HG02588 (cell line): ENCODE measurements at regions not wholly inside any gene's neighbourhood (a gene's known extent, or its start where the extent isn't known, plus 50 kb on each side); places are given as distances from the start of the nearest gene placed in this dataset.

Source experiments
- ATAC-seq: cut with Tn5 transposase; IDR thresholded peaks from one replicate; pipeline ENCODE4 v1.9.1; 2021; ENCODE audit warnings: mild to moderate bottlenecking, moderate library complexity; ENCODE audit not compliant: unreplicated experiment

GRCh38 chr3:168476360-168476980 is 380.7 kb upstream of the GOLIM4 start:
- no peak for ATAC-seq

DNA sequence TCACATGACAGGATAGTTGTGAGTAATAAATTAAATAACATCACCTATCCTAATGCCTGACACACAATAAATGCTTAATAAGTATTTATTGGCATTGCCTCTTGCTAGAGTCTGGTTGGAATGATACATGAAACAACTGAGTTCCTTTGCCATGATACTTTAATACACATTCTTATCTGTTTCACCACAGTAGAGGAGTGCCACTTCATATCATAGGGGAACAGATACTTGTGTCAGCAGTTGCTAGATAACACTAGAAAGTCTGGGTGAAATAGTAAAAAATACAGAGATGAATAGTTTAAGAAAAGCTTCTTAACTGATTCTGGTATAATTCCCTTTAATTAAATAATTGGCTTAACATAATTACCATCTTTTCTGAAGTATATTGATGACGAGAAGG is 380.0 kb upstream of the GOLIM4 start:
- no peak for ATAC-seq

GRCh38 chr3:168473334-168473890 is 377.7 kb upstream of the GOLIM4 start:
- no peak for ATAC-seq

DNA sequence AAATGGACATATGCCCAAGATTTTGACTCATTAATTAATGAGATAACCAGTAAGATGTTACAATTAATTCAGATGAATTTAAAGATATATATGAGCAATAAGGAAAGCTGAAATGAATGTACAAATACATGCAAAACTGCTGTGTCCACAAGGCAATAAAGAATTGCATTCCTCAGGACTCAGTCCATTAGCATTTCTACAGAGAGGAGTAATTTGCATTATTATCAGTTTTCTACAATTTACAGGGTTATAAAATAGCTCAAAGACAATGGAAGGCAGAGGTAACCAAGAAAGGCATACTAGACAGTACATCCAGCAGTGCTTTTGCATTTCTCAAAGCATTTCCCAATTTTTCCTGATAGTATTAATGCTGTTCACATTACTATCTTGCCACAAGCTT is 377.1 kb upstream of the GOLIM4 start:
- no peak for ATAC-seq

DNA sequence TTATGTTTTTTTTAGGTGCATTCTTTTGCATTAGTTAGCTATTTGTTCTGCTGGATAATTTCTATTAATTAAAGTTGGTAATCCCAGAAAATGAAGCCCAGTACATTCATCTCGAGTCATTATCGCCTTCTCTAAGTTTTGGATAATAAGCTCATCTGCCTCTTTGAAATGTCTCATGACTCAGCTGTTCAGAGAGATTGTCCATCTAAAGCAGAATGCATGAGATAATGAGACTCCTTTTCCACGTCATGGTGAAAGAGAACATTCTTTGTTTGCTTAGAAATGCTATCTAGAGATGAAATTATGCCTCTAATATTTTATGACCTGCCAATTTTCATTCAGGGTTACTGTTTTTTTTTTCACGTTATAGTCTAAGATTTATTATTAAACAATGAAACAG is 374.7 kb upstream of the GOLIM4 start:
- ATAC-seq = no peak

DNA sequence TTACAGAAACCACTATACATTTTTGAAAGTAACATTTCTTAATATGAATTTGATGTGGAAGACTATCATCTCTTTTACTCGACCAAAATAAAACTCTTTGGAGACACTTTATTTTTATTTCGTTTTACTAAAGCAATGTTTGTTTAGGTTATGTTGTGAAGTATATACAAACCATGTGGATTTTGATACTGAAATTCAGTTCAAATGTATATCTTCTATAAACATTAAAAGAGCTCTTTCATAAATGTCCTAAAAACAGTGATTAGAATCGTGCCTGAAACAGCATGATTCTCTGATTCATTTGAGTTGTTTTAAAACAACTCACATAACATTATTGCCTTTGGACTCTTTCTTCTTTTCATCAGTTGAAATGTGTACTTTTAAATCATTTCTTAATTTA is 373.7 kb upstream of the GOLIM4 start:
- ATAC-seq = no peak

DNA sequence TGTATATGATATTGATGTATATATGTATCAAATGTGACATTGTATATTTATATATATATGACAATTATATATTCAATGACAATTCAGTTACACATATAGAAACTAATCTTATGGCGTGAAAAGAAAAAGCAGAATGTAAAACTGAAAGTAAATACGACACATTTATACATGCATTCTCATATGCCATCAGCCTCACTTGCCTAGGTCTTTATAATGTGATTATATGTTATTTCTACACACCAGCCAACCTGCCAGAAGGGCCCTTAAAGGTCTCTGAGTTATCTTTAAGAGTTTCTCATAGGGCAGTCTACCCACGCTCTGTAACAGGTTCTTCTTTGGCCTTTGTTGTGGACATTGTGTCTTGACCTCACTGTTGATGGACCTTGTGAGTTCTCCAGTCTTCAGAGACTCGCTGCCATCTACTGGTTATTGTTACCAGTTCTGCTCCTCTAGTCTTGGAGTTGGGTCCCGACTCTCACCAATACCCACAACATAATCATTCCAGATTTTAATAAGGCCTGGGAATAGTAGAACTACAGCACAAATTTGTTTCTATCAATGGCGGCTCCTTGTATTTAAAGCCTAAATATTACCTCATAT is 371.5 kb upstream of the GOLIM4 start:
- ATAC-seq = peak; percentile 75

GRCh38 chr3:168461793-168462192 is 366.1 kb upstream of the GOLIM4 start:
- no peak for ATAC-seq

- ATAC-seq = no peak
Observed at GRCh38 chr3:168459226-168459784, 363.6 kb upstream of the GOLIM4 start.

GRCh38 chr3:168457954-168458539 is 362.3 kb upstream of the GOLIM4 start:
- no peak for ATAC-seq

GRCh38 chr3:168455814-168456213 is 360.1 kb upstream of the GOLIM4 start:
- no peak for ATAC-seq

DNA sequence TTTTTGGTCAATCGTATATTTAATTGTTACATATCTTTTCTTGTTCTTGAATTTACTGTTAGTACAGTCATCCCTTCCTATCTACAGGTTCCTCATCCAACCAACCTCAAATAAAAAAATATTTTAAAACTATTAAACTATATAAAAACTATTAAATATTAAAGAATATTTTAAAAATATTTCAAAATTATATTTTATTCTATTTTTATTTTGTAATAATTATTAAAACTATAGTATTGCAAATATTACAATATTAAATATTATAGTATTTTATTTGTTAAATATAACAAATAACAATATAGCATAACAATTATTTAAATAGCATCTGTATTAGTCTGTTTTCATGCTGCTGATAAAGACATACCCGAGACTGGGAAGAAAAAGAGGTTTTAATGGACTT is 357.9 kb upstream of the GOLIM4 start:
- ATAC-seq = no peak

DNA sequence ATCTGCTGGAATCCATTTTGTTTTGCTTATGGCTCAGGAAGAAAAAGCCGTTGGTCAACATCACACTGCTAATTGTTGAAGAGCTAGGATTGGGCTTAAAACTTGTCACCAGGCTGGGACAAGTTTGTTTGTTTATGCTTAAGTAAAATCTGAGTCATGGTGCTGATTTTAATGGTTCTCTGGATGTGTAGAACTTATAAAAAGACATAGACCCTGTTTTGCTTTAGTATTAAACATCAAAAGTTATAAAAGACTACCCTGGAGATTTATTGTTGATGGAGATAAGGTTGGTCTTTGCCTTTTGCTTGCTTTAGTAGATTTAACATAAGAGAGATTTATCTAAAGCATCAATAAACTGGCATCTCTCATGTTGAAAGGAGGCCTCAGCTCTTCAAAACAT is 348.2 kb upstream of the GOLIM4 start:
- ATAC-seq = no peak

GRCh38 chr3:168442502-168442901 is 346.8 kb upstream of the GOLIM4 start:
- no peak for ATAC-seq

- ATAC-seq = no peak
Observed at GRCh38 chr3:168436245-168436724, 340.6 kb upstream of the GOLIM4 start.

GRCh38 chr3:168431491-168431890 is 335.8 kb upstream of the GOLIM4 start:
- no peak for ATAC-seq

DNA sequence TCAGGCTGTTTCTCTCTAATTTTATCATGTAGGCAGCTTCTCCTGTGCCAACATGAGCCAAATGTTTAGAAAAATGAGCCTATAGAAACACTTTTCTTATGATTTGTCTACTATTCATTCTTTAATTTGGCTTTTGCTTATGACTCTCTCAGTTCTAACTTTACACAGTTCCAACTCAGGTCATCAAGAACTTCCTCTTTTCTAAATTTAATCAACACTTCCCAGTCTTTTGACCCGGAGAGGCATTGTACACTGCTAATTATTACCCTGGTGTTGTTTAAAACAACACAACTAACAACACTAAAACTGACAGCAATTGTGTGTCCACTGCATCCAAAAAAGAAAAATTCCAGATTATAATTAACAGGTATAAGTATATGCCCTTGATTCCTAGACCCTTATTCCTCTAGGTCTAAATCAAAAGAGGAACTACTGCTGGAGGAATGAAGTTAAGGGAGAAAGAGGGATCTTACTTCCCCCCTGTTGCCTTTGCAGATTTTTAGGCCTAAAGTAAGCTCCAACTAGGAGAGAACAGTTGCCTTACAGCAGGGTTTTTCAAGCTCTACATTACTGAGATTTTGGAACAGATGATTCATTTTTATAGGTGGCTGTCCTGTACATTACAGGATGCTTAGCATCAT is 332.2 kb upstream of the GOLIM4 start:
- ATAC-seq = no peak

DNA sequence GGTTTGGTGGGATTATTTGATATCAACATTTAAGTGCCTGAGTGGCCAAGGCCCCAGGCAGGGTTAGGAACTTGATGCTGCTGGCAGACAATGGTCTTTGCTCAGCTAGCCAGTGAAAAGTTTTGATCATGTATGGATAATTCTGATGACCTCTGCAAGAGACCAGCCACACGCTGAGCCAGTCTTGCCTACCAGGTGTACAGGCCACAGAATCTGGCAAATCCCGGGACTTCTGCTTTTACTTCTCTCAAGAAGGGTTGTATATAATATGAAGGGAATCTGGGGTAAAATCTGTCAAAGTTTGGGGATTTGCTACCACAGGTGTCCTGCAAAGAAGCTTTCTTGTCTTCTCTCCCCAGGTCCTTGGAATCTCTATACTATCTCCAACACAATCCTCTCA is 331.4 kb upstream of the GOLIM4 start:
- ATAC-seq = no peak

GRCh38 chr3:168425936-168426595 is 330.3 kb upstream of the GOLIM4 start:
- no peak for ATAC-seq

DNA sequence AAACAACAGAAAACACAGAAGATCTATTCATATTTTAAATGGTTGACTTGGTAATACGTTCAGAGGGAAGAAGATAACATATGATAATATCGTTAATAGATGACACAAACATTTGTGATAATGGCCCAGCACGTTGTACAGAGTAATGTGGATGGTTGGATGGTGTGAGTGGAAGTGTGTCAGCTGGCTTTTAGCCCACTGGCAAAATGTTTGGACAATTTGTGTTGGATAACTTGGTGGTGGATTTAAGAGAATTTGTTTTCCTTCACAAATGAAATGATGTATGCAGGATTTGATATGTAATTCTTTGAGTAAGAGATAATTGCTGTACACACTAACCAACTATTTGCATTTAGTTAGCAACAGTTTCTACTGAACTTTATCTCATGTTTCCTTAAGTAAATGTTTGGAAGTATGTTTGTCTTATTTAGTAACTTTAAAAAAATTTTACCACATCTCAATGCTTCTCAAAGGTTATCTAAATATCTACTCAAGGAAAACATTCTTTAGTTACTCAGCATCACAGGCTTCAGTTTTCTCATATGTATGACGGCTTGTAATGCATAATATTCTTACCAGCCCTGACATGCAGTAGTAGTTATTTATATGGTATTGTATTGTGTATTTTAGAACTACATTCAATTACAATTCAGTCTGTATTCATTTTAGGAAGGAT is 328.5 kb upstream of the GOLIM4 start:
- ATAC-seq = no peak
